ENCODE measurements at regions not wholly inside any gene's neighbourhood (a gene's known extent, or its start where the extent isn't known, plus 50 kb on each side); places are given as distances from the start of the nearest gene placed in this dataset.

DNA sequence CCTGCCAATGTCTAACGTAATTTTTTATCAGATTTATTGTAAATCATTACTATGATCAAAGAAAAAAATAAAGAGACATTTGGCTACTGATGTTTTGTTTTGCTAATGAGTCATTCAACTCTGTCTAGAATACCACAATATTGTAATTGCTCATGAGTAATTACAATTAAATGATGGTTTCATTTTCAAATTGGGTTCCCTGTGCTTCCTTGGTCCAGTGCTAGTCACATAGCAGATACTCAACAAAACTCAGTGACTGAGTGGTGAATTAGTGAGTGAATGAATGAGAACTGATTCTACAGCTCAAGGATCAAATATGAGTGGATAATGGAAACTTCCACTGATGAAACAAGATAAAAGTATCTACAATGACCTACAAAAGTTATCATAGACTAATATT is 304.7 kb downstream of the POU4F1 start:
- TF ChIP-seq EZH2 (IDR thresholded peaks at IDR 0.05) (no peak), POLR2AphosphoS5 (IDR thresholded peaks at IDR 0.05; ENCODE audit: borderline replicate concordance, low read depth, low read length) (no peak), FOXP2 (optimal IDR thresholded peaks at IDR 0.05; ENCODE audit: control extremely low read depth, extremely low read length, insufficient read depth) (no peak)
